Esophagus muscularis mucosa (tissue), 4 donors: ENCODE measurements at regions not wholly inside any gene's neighbourhood (a gene's known extent, or its start where the extent isn't known, plus 50 kb on each side); places are given as distances from the start of the nearest gene placed in this dataset.

ENCODE experiments used
- DNase-seq: peaks from one replicate; pipeline ENCODE4 v3.0.0-alpha.2; 2017; ENCODE audit errors: extremely low spot score
- H3K27ac ChIP-seq, 4 donors: fragments of 200-600 bp; sonication (generic); replicated peaks in 1 of 4; 1 replicate in 3 of 4; 2 replicates in 1 of 4; pipeline ENCODE4 v1.5.1; 2016 to 2019; ENCODE audit warnings: mild to moderate bottlenecking in 1 of 4
- H3K27me3 ChIP-seq, 4 donors: fragments of 200-600 bp; sonication (generic); one replicate each; pipeline versions ENCODE4 v1.5.1 to v1.6.0; 2016 to 2019
- H3K36me3 ChIP-seq, 4 donors: fragments of 200-600 bp; sonication (generic); one replicate each; pipeline ENCODE4 v1.5.1; 2016 to 2019
- H3K4me1 ChIP-seq, 4 donors: fragments of 200-600 bp; sonication (generic); one replicate each; pipeline ENCODE4 v1.5.1; 2016 to 2019
- H3K4me3 ChIP-seq, 4 donors: fragments of 200-600 bp; sonication (generic); 1 replicate in 2 of 4; 2 replicates in 2 of 4; pipeline ENCODE4 v1.5.1; 2016 to 2019; ENCODE audit warnings: mild to moderate bottlenecking in 4 of 4, moderate library complexity in 1 of 4
- H3K9me3 ChIP-seq, 4 donors: fragments of 200-600 bp; sonication (generic); 1 replicate in 3 of 4; 2 replicates in 1 of 4; pipeline ENCODE4 v1.5.1; 2016 to 2019
- EP300 ChIP-seq: sonication (generic); formaldehyde crosslinking; IDR thresholded peaks from one replicate; pipeline ENCODE4 v1.6.1; 2017; ENCODE audit warnings: antibody characterized with exemption
- POLR2A ChIP-seq: fragments of 450-650 bp; IDR thresholded peaks from one replicate; pipeline ENCODE4 v1.6.1; 2017; ENCODE audit warnings: antibody characterized with exemption, moderate library complexity, mild to moderate bottlenecking, low read depth
- POLR2AphosphoS5 ChIP-seq, 2 donors: sonication (generic); formaldehyde crosslinking; IDR thresholded peaks; one replicate each; pipeline ENCODE4 v1.6.1; 2017; ENCODE audit warnings: antibody characterized with exemption in 2 of 2
- WGBS: methylation state at CpG from one replicate; pipeline ENCODE4 v1.1.5; 2018; 5-methylcytosine and 5-hydroxymethylcytosine counted together
- intact Hi-C: fragments of 100-400 bp; cut with DNase I; formaldehyde crosslinking; loops from one replicate; pipeline ENCODE4 v1.15.1; 2023
- TF ChIP-seq, protein P1 (sequence below), 3 experiments: fragments of 200-600 bp in 2 of 3; fragments of 450-650 bp in 1 of 3; sonication (generic) in 2 of 3; IDR thresholded peaks; one replicate each; pipeline ENCODE4 v1.5.1; 2017 to 2019; ENCODE audit warnings: antibody characterized with exemption in 3 of 3, mild to moderate bottlenecking in 2 of 3, moderate library complexity in 1 of 3

DNA sequence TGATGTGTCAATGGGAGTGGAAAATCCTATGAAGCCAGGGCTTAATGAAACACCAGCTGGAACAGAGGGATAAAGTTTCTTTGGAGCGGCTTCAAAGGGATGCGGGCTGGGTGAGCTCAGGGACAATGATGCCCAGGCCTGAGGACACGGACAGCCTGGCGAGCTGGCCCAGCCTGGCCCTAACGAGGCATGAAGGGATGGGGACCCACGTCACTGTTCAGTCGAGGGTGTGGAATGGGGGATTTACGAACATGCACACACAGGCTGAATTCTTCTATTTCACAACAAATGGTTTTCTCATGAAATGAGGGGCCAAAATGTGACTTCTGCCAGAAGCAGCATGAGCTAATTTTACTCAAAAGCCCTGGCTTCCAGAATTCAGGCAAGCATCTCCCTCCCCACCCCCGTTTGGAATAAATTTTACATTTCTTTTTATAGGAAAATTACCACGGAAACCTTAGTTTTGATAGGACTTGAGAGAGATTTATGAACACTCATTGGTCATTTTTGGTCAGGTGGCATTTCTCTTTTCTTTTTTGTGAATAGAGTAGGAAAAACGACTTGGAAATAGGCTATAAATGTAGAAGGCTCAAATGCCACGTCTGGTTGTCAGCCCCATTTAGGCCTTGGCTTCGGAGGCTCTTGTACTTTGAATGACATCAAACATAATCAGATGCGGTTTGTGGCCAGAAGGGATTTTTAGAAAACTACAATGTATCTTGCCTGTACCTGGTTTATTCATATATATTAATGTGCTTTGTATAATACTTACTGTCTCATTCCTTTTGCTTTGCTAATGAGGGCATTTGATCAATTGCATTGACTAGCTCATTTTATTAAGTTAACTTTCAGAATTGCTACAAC is 893.8 kb upstream of the CELF4 start:
- no peaks in the 10 kb centered on the region for H3K36me3 ChIP-seq
- no peak for DNase-seq
- intact Hi-C loops = no loop called here
- WGBS = 78% methylated on average over 14 of the region's 14 CpGs
- H3K27me3 ChIP-seq = no peaks in the 10 kb centered on the region
- no peak overlapping the region for H3K27ac ChIP-seq
- H3K4me3 ChIP-seq = no peak overlapping the region
- H3K9me3 ChIP-seq = no peaks in the 10 kb centered on the region
- H3K4me1 ChIP-seq = no peaks in the 10 kb centered on the region
- no peak for TF ChIP-seq POLR2A
- TF ChIP-seq POLR2AphosphoS5 (IDR thresholded peaks at IDR 0.05) = no peak
- TF ChIP-seq, protein P1, sequence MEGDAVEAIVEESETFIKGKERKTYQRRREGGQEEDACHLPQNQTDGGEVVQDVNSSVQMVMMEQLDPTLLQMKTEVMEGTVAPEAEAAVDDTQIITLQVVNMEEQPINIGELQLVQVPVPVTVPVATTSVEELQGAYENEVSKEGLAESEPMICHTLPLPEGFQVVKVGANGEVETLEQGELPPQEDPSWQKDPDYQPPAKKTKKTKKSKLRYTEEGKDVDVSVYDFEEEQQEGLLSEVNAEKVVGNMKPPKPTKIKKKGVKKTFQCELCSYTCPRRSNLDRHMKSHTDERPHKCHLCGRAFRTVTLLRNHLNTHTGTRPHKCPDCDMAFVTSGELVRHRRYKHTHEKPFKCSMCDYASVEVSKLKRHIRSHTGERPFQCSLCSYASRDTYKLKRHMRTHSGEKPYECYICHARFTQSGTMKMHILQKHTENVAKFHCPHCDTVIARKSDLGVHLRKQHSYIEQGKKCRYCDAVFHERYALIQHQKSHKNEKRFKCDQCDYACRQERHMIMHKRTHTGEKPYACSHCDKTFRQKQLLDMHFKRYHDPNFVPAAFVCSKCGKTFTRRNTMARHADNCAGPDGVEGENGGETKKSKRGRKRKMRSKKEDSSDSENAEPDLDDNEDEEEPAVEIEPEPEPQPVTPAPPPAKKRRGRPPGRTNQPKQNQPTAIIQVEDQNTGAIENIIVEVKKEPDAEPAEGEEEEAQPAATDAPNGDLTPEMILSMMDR (IDR thresholded peaks at IDR 0.05) = no peak

DNA sequence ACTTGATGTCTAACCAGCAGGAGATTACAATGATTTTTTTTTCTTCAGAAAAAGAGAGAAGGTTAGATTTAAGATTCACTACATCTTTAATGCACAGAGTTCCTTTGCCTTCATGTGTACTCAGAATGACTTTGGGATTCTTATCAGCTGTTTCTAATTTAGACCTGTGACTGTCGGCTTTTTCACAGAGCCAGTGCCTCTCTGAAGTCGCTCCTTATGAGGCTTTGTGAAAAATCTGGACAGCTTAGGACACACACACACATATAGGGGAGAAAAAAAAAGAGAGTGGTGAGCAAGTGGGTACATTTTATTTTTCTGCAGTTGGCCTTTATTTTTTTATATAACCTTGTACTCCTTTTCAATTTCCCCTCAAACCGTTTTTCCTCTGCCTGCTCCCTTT is 893.1 kb upstream of the CELF4 start:
- 75% methylated on average over 3 of the region's 3 CpGs for WGBS
- H3K27me3 ChIP-seq = no peaks in the 10 kb centered on the region
- H3K4me1 ChIP-seq = no peaks in the 10 kb centered on the region
- intact Hi-C loops = no loop called here
- H3K9me3 ChIP-seq = no peaks in the 10 kb centered on the region
- H3K27ac ChIP-seq = no peak overlapping the region
- TF ChIP-seq EP300 (no peak), POLR2A (no peak), POLR2AphosphoS5 (IDR thresholded peaks at IDR 0.05) (no peak)
- TF ChIP-seq, protein P1 (IDR thresholded peaks at IDR 0.05) = no peak
- H3K36me3 ChIP-seq = no peaks in the 10 kb centered on the region
- no peak for DNase-seq
- no peak overlapping the region for H3K4me3 ChIP-seq

GRCh38 chr18:38456253-38456652 is 890.7 kb upstream of the CELF4 start:
- Histone ChIP-seq H3K27ac (no peak overlapping the region), H3K4me3 (no peak overlapping the region), H3K27me3 (no peaks in the 10 kb centered on the region), H3K4me1 (no peaks in the 10 kb centered on the region), H3K36me3 (no peaks in the 10 kb centered on the region), H3K9me3 (no peaks in the 10 kb centered on the region)
- 79% methylated on average over 5 of the region's 5 CpGs for WGBS
- DNase-seq = no peak
- TF ChIP-seq POLR2A (no peak), POLR2AphosphoS5 (IDR thresholded peaks at IDR 0.05) (no peak), EP300 (no peak)
- TF ChIP-seq, protein P1 (IDR thresholded peaks at IDR 0.05) = no peak
- intact Hi-C loops = no loop called here

DNA sequence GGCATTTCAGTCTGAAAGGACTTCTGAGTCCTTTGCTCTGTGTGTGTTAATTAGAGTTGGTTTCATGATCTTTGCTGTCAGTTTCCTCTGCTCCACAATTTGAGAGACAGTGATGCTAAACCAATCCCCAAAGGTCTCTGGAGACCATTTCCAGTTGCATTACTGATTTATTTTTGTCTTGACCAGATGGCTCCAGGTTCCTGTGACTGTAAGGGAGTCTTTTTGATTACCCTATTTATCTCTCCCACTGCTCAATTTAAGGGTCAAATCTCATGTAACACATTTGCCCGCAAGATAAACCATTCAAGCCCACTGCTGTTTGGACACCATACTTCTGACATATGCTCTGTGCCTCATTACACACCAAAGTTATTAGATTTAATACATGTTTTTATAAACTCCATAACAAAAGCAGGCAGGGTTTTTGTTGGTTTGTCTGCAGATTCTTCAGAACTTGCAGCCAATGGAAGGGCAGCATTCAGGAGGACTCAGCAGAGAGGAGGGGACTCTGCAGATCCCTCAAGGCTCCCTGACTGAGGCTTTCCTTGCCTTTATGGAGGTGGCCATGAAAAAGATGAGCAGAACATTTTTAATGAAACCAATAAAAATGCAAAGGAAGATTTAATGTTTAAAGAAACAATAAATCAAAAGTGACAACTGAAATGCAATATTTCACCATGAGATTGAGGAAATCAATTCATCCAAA is 889.3 kb upstream of the CELF4 start:
- no peaks in the 10 kb centered on the region for H3K9me3 ChIP-seq
- H3K4me1 ChIP-seq = no peaks in the 10 kb centered on the region
- TF ChIP-seq POLR2A (no peak), POLR2AphosphoS5 (IDR thresholded peaks at IDR 0.05) (no peak), EP300 (no peak)
- TF ChIP-seq, protein P1 (IDR thresholded peaks at IDR 0.05) = no peak
- H3K36me3 ChIP-seq = no peaks in the 10 kb centered on the region
- H3K27me3 ChIP-seq = no peaks in the 10 kb centered on the region
- no peak for DNase-seq
- intact Hi-C loops = no loop called here
- no peak overlapping the region for H3K27ac ChIP-seq
- H3K4me3 ChIP-seq = no peak overlapping the region
- WGBS = 94% methylated on average over 1 of the region's 1 CpG
